ENCODE measurements at regions not wholly inside any gene's neighbourhood (a gene's known extent, or its start where the extent isn't known, plus 50 kb on each side); places are given as distances from the start of the nearest gene placed in this dataset.

GRCh38 chr12:102323799-102324198 is 126.2 kb upstream of the PMCH start (continued):
- 0 out of 4 replicates have a peak, but pooled peaks of 1 of the 2 experiments have one; percentile 16 for TF ChIP-seq ZNF318 (IDR thresholded peaks at IDR 0.05; ENCODE audit: borderline replicate concordance in 1 of 2, low read depth in 1 of 2)
- peak; percentile 75 for TF ChIP-seq MEIS2 (IDR thresholded peaks at IDR 0.05; ENCODE audit: partially characterized antibody)
- no peak for TF ChIP-seq ZNF766 (CRISPR knock-in tag; conservative IDR thresholded peaks at IDR 0.05)
- TF ChIP-seq TCF7L2 (IDR thresholded peaks at IDR 0.05; ENCODE audit: low read depth, low read length), result no peak
- 0 out of 2 replicates have a peak, but pooled peaks have one; percentile 7 for TF ChIP-seq EHMT2 (IDR thresholded peaks at IDR 0.05)
- peak; percentile 25; the same call in 1 of the 2 replicates for TF ChIP-seq ATF3 (IDR thresholded peaks at IDR 0.05)
- no peak for TF ChIP-seq ATF3 (CRISPR knock-in tag; conservative IDR thresholded peaks at IDR 0.05)
- TF ChIP-seq CHAMP1 (IDR thresholded peaks at IDR 0.05), result no peak
- no peak for TF ChIP-seq PTTG1 (tag; IDR thresholded peaks at IDR 0.05; ENCODE audit: low read depth)
- peak in 1 of 2 experiments; percentile 9; a peak in 1 of 4 replicates for TF ChIP-seq RCOR1 (IDR thresholded peaks at IDR 0.05; ENCODE audit: borderline replicate concordance in 1 of 2, low read depth in 2 of 2, low read length in 2 of 2)
- no peak for TF ChIP-seq PHB2 (IDR thresholded peaks at IDR 0.05; ENCODE audit: low read depth)
- peak; percentile 44; the same call in 1 of the 2 replicates for TF ChIP-seq SOX6 (IDR thresholded peaks at IDR 0.05)
